CD4-positive, alpha-beta memory T cell (primary cell): ENCODE measurements at regions not wholly inside any gene's neighbourhood (a gene's known extent, or its start where the extent isn't known, plus 50 kb on each side); places are given as distances from the start of the nearest gene placed in this dataset.
"Not testable (repeated sequence)": the region's sequence is repeated elsewhere in the genome, so short reads cannot be mapped to it uniquely, and the experiment has no call there.

Experiments used
- CTCF ChIA-PET: fragments of 350-600 bp; sonication (Branson Sonifier 250); formaldehyde crosslinking; loops from one replicate; lab custom pipeline; 2021; ENCODE audit warnings: inconsistent platforms; ENCODE audit not compliant: partially characterized antibody; lab: Charles Lee
- POLR2A ChIA-PET: fragments of 350-600 bp; sonication (Branson Sonifier 250); formaldehyde crosslinking; loops from one replicate; lab custom pipeline; 2021; ENCODE audit not compliant: partially characterized antibody; lab: Charles Lee
- DNase-seq, 5 donors: peaks; one replicate each; pipeline versions ENCODE4 v3.0.0 to v3.0.0-alpha.2; 2020 to 2022; ENCODE audit warnings: mixed read lengths in 1 of 5
- H3K27ac ChIP-seq: one replicate; pipeline ENCODE4 v1.7.0; 2013; ENCODE audit warnings: low read depth, low read length
- H3K27me3 ChIP-seq: 2 replicates; pipeline ENCODE4 v1.7.0; 2013; ENCODE audit warnings: mild to moderate bottlenecking, low read length, moderate library complexity; ENCODE audit not compliant: insufficient read depth
- H3K36me3 ChIP-seq: 2 replicates; pipeline ENCODE4 v1.7.0; 2013; ENCODE audit warnings: mild to moderate bottlenecking, low read length, moderate library complexity; ENCODE audit not compliant: insufficient read depth
- H3K4me1 ChIP-seq: 2 replicates; pipeline ENCODE4 v1.7.0; 2013; ENCODE audit warnings: mild to moderate bottlenecking, low read length, moderate library complexity; ENCODE audit not compliant: insufficient read depth
- H3K4me3 ChIP-seq, 2 donors: one replicate each; pipeline ENCODE4 v1.7.0; 2013; ENCODE audit warnings: low read length in 2 of 2, mild to moderate bottlenecking in 1 of 2
- H3K9me3 ChIP-seq, 2 donors: one replicate each; pipeline ENCODE4 v1.7.0; 2013; ENCODE audit warnings: low read length in 2 of 2, control low read depth in 1 of 2; ENCODE audit not compliant: control insufficient read depth in 1 of 2
- H3K27ac Mint-ChIP-seq, 7 donors: one replicate each; pipeline ENCODE4 v1.8.0; 2020 to 2021; ENCODE audit warnings: mixed read lengths in 7 of 7, mild to moderate bottlenecking in 6 of 7, inconsistent platforms in 3 of 7, moderate library complexity in 3 of 7
- H3K27me3 Mint-ChIP-seq, 2 donors: one replicate each; pipeline ENCODE4 v1.8.0; 2020 to 2021; ENCODE audit warnings: mixed read lengths in 2 of 2
- H3K36me3 Mint-ChIP-seq, 2 donors: one replicate each; pipeline ENCODE4 v1.8.0; 2020 to 2021; ENCODE audit warnings: mixed read lengths in 2 of 2, inconsistent platforms in 1 of 2, mild to moderate bottlenecking in 1 of 2
- H3K4me1 Mint-ChIP-seq, 4 donors: one replicate each; pipeline ENCODE4 v1.8.0; 2020 to 2021; ENCODE audit warnings: mixed read lengths in 4 of 4, mild to moderate bottlenecking in 1 of 4
- H3K4me3 Mint-ChIP-seq, 8 donors: one replicate each; pipeline ENCODE4 v1.8.0; 2020 to 2021; ENCODE audit warnings: mixed read lengths in 8 of 8, mild to moderate bottlenecking in 7 of 8, moderate library complexity in 6 of 8, inconsistent platforms in 3 of 8
- H3K9me3 Mint-ChIP-seq, 8 donors: one replicate each; pipeline ENCODE4 v1.8.0; 2020 to 2021; ENCODE audit warnings: mixed read lengths in 8 of 8, mild to moderate bottlenecking in 5 of 8, inconsistent platforms in 3 of 8, moderate library complexity in 1 of 8
- intact Hi-C: fragments of 100-400 bp; cut with micrococcal nuclease; formaldehyde crosslinking; loops from one replicate; pipeline ENCODE4 v1.15.1; 2023

- H3K4me3 Mint-ChIP-seq: peak overlapping the region; percentile 2 to 81 (median 36)
- ChIA-PET POLR2A (interaction anchor here (0.6 to 2.1 kb wide), 15 partner anchors 9 to 656 kb away, joined by 3 to 11 read pairs (median 4); no protein-coding TSS in a partner anchor), CTCF (interaction anchor here (0.6 to 5.1 kb wide), 40 partner anchors 9 to 1940 kb away, joined by 3 to 47 read pairs (median 4); partner anchors contain the start of genes DAD1, OR6J1 and OXA1L)
- no peaks in the 10 kb centered on the region for H3K36me3 Mint-ChIP-seq
- intact Hi-C loops: loop anchor here (1.0 kb wide), 2 partner anchors 11 to 45 kb away; no protein-coding TSS in a partner anchor
- no peaks in the 10 kb centered on the region for H3K27me3 Mint-ChIP-seq
- DNase-seq: peak; percentile 73 to 86 (median 78)
- Histone ChIP-seq H3K36me3 (no peaks in the 10 kb centered on the region), H3K9me3 (no peaks in the 10 kb centered on the region), H3K4me3 (no peak overlapping the region), H3K27ac (no peak overlapping the region), H3K4me1 (peaks cover 37% of the 10 kb centered on the region), H3K27me3 (no peaks in the 10 kb centered on the region)
- no peaks in the 10 kb centered on the region for H3K9me3 Mint-ChIP-seq
- peak overlapping the region; percentile 4 to 80 (median 61) for H3K27ac Mint-ChIP-seq
- peaks cover 15 to 52% (median 27%) of the 10 kb centered on the region in 4 donors for H3K4me1 Mint-ChIP-seq
These were observed 240.1 kb upstream of the OR4E1 start for GRCh38 chr14:21913759-21914158.

GRCh38 chr14:21912367-21912766 is 238.7 kb upstream of the OR4E1 start:
- Mint-ChIP-seq H3K4me1 (peaks cover 9 to 39% (median 18%) of the 10 kb centered on the region in 4 donors), H3K27me3 (no peaks in the 10 kb centered on the region), H3K4me3 (peak overlapping the region in 3 of 8 donors; percentile 1 to 39 (median 38)), H3K36me3 (no peaks in the 10 kb centered on the region), H3K9me3 (no peaks in the 10 kb centered on the region), H3K27ac (peak overlapping the region in 3 of 7 donors; percentile 22 to 70 (median 59))
- ChIA-PET CTCF (interaction anchor here (0.8 to 5.1 kb wide), 15 partner anchors 11 to 658 kb away, joined by 3 to 47 read pairs (median 9); no protein-coding TSS in a partner anchor), POLR2A (interaction anchor here (2.1 kb wide), 1 partner anchor 39 kb away, joined by 10 read pairs; no protein-coding TSS in a partner anchor)
- Histone ChIP-seq H3K9me3 (no peaks in the 10 kb centered on the region), H3K27ac (no peak overlapping the region), H3K36me3 (no peaks in the 10 kb centered on the region), H3K4me3 (no peak overlapping the region), H3K4me1 (peaks cover 26% of the 10 kb centered on the region), H3K27me3 (no peaks in the 10 kb centered on the region)
- intact Hi-C loops: no loop called here
- DNase-seq: no peak

GRCh38 chr14:21911877-21912276 is 238.3 kb upstream of the OR4E1 start:
- DNase-seq: no peak
- H3K9me3 ChIP-seq: no peaks in the 10 kb centered on the region
- H3K36me3 ChIP-seq: no peaks in the 10 kb centered on the region
- peaks cover 9 to 34% (median 17%) of the 10 kb centered on the region in 4 donors for H3K4me1 Mint-ChIP-seq
- H3K27me3 ChIP-seq: no peaks in the 10 kb centered on the region
- H3K27ac Mint-ChIP-seq: no peak overlapping the region
- no peaks in the 10 kb centered on the region for H3K9me3 Mint-ChIP-seq
- intact Hi-C loops: no loop called here
- H3K27ac ChIP-seq: no peak overlapping the region
- CTCF ChIA-PET: interaction anchor here (0.7 to 5.1 kb wide), 13 partner anchors 10 to 658 kb away, joined by 3 to 47 read pairs (median 4); no protein-coding TSS in a partner anchor
- H3K27me3 Mint-ChIP-seq: no peaks in the 10 kb centered on the region
- H3K4me1 ChIP-seq: peaks cover 25% of the 10 kb centered on the region
- no peaks in the 10 kb centered on the region for H3K36me3 Mint-ChIP-seq
- H3K4me3 Mint-ChIP-seq: peak overlapping the region in 1 of 8 donors; percentile 30
- H3K4me3 ChIP-seq: no peak overlapping the region
- POLR2A ChIA-PET: no interaction called here

- no peaks in the 10 kb centered on the region for H3K9me3 Mint-ChIP-seq
- H3K36me3 Mint-ChIP-seq: no peaks in the 10 kb centered on the region
- intact Hi-C loops: no loop called here
- no peaks in the 10 kb centered on the region for H3K27me3 Mint-ChIP-seq
- CTCF ChIA-PET: interaction anchor here (1.0 to 5.1 kb wide), 2 partner anchors 13 to 15 kb away, joined by 3 to 47 read pairs; no protein-coding TSS in a partner anchor
- H3K27me3 ChIP-seq: no peaks in the 10 kb centered on the region
- peaks cover 15% of the 10 kb centered on the region for H3K4me1 ChIP-seq
- DNase-seq: no peak
- no peaks in the 10 kb centered on the region for H3K36me3 ChIP-seq
- peaks cover 6 to 22% (median 13%) of the 10 kb centered on the region in 4 donors for H3K4me1 Mint-ChIP-seq
- POLR2A ChIA-PET: no interaction called here
- no peak overlapping the region for H3K27ac ChIP-seq
- no peak overlapping the region for H3K27ac Mint-ChIP-seq
- no peaks in the 10 kb centered on the region for H3K9me3 ChIP-seq
- no peak overlapping the region for H3K4me3 ChIP-seq
- no peak overlapping the region for H3K4me3 Mint-ChIP-seq
These were observed 236.6 kb upstream of the OR4E1 start for GRCh38 chr14:21910260-21910659.

GRCh38 chr14:21902561-21903181 is 229.1 kb upstream of the OR4E1 start:
- H3K36me3 ChIP-seq: no peaks in the 10 kb centered on the region
- no peak overlapping the region for H3K27ac ChIP-seq
- peaks cover 9 to 23% (median 13%) of the 10 kb centered on the region in 4 donors for H3K4me1 Mint-ChIP-seq
- no peaks in the 10 kb centered on the region for H3K27me3 Mint-ChIP-seq
- DNase-seq: peak in 3 of 5 donors; percentile 37 to 56 (median 41)
- H3K27ac Mint-ChIP-seq: peak overlapping the region; percentile 74 to 90 (median 76)
- peaks cover 4% of the 10 kb centered on the region for H3K4me1 ChIP-seq
- CTCF ChIA-PET: interaction anchor here (0.9 to 1.0 kb wide), 3 partner anchors 11 to 16 kb away, joined by 3 to 10 read pairs (median 3); no protein-coding TSS in a partner anchor
- no peaks in the 10 kb centered on the region for H3K27me3 ChIP-seq
- no peaks in the 10 kb centered on the region for H3K36me3 Mint-ChIP-seq
- peak overlapping the region; percentile 30 to 82 (median 68) for H3K4me3 Mint-ChIP-seq
- H3K4me3 ChIP-seq: no peak overlapping the region
- no peaks in the 10 kb centered on the region for H3K9me3 ChIP-seq
- POLR2A ChIA-PET: no interaction called here
- peaks cover 0 to 7% (median 0%) of the 10 kb centered on the region in 8 donors for H3K9me3 Mint-ChIP-seq
- intact Hi-C loops: no loop called here

- ChIA-PET POLR2A (interaction anchor here (1.2 to 1.5 kb wide), 2 partner anchors 34 to 661 kb away, joined by 3 to 10 read pairs; no protein-coding TSS in a partner anchor), CTCF (interaction anchor here (0.9 to 2.3 kb wide), 5 partner anchors 10 to 658 kb away, joined by 3 to 10 read pairs (median 3); no protein-coding TSS in a partner anchor)
- H3K27me3 ChIP-seq, DNase-seq, H3K27ac ChIP-seq, H3K4me1 ChIP-seq, H3K9me3 ChIP-seq, H3K9me3 Mint-ChIP-seq, H3K27me3 Mint-ChIP-seq, intact Hi-C loops, H3K36me3 Mint-ChIP-seq, H3K36me3 ChIP-seq: not testable (repeated sequence)
- H3K4me3 ChIP-seq: peak overlapping the region in 1 of 2 donors; percentile 22
- H3K4me1 Mint-ChIP-seq: peaks cover 7 to 12% (median 11%) of the 10 kb centered on the region in 4 donors
- peak overlapping the region; percentile 72 to 82 (median 76) for H3K4me3 Mint-ChIP-seq
- H3K27ac Mint-ChIP-seq: peak overlapping the region in 6 of 7 donors; percentile 50 to 93 (median 76)
These were observed 221.2 kb upstream of the OR4E1 start for GRCh38 chr14:21894898-21895194.
